Right ventricle myocardium inferior (tissue), 1 donor: ENCODE measurements at regions not wholly inside any gene's neighbourhood (a gene's known extent, or its start where the extent isn't known, plus 50 kb on each side); places are given as distances from the start of the nearest gene placed in this dataset.

ENCODE experiments used
- ATAC-seq: fragments of 200-7000 bp; cut with Tn5 transposase; one replicate; pipeline ENCODE4 v1.9.1; 2020; ENCODE audit warnings: mild to moderate bottlenecking, moderate library complexity
- DNase-seq: peaks from one replicate; pipeline ENCODE4 v3.0.0; 2021; ENCODE audit errors: missing footprints
- intact Hi-C: fragments of 100-400 bp; cut with DNase I; formaldehyde crosslinking; loops from one replicate; pipeline ENCODE4 v1.11.0; 2022
- donor health status: DM: no; HTN: yes; CAD: no; lungs with severe emphysema.

GRCh38 chr12:108053512-108053911 lies 75.6 kb upstream of the WSCD2 start:
- ATAC-seq, result no peak
- intact Hi-C loops, result no loop called here
- no peak for DNase-seq

- no peak for ATAC-seq
- DNase-seq, result no peak
- intact Hi-C loops, result no loop called here
Observed at GRCh38 chr12:108054496-108054895, 74.6 kb upstream of the WSCD2 start.

GRCh38 chr12:108055141-108055540 lies 73.9 kb upstream of the WSCD2 start:
- ATAC-seq (no peak), DNase-seq (no peak)
- intact Hi-C loops, result no loop called here

GRCh38 chr12:108060067-108060466 lies 69.0 kb upstream of the WSCD2 start:
- ATAC-seq (no peak), DNase-seq (no peak)

GRCh38 chr12:108060903-108061302 lies 68.2 kb upstream of the WSCD2 start:
- intact Hi-C loops, result no loop called here
- no peak for ATAC-seq
- DNase-seq, result no peak

More at GRCh38 chr12:108060067-108060466, 69.0 kb upstream of the WSCD2 start:
- intact Hi-C loops, result no loop called here

- ATAC-seq (no peak), DNase-seq (no peak)
- intact Hi-C loops, result no loop called here
Observed at GRCh38 chr12:108063192-108063591, 65.9 kb upstream of the WSCD2 start.

GRCh38 chr12:108065069-108065468 lies 64.0 kb upstream of the WSCD2 start:
- ATAC-seq, result no peak
- intact Hi-C loops, result no loop called here
- no peak for DNase-seq

GRCh38 chr12:108066583-108067577 lies 62.2 kb upstream of the WSCD2 start:
- intact Hi-C loops, result no loop called here
- ATAC-seq, result no peak
- DNase-seq, result no peak

GRCh38 chr12:108069651-108070165 lies 59.4 kb upstream of the WSCD2 start:
- intact Hi-C loops, result no loop called here
- ATAC-seq (no peak), DNase-seq (no peak)

- ATAC-seq (no peak), DNase-seq (no peak)
- intact Hi-C loops, result no loop called here
Observed at GRCh38 chr12:108075561-108075960, 53.5 kb upstream of the WSCD2 start.

- ATAC-seq (no peak), DNase-seq (no peak)
- intact Hi-C loops, result no loop called here
Observed at GRCh38 chr12:108076556-108076955, 52.5 kb upstream of the WSCD2 start.

GRCh38 chr12:108078428-108078827 lies 50.7 kb upstream of the WSCD2 start:
- no peak for ATAC-seq
- DNase-seq, result no peak

More at GRCh38 chr12:108078428-108078827, 50.7 kb upstream of the WSCD2 start:
- intact Hi-C loops, result no loop called here
